ENCODE measurements at regions not wholly inside any gene's neighbourhood (a gene's known extent, or its start where the extent isn't known, plus 50 kb on each side); places are given as distances from the start of the nearest gene placed in this dataset.

GRCh38 chr7:31443457-31443856 is 70.4 kb upstream of the ITPRID1 start:
- peak; percentile 77 for TF ChIP-seq CTCF (IDR thresholded peaks at IDR 0.05; ENCODE audit: extremely low read depth, insufficient read depth, missing control alignments)
- peak; percentile 31 for DNase-seq (ENCODE audit: low spot score)
- in situ Hi-C loops (cut with MboI; ENCODE audit: low pct_unique_long_range_greater_than_20kb, low sequenced_read_pairs, unreplicated experiment) = loop anchor here (25.0 kb wide), 1 partner anchor 294 kb away; no protein-coding TSS in a partner anchor

GRCh38 chr7:31444196-31444595 is 69.7 kb upstream of the ITPRID1 start:
- in situ Hi-C loops (cut with MboI; ENCODE audit: low pct_unique_long_range_greater_than_20kb, low sequenced_read_pairs, unreplicated experiment) = loop anchor here (25.0 kb wide), 1 partner anchor 293 kb away; no protein-coding TSS in a partner anchor
- no peak for TF ChIP-seq CTCF (IDR thresholded peaks at IDR 0.05; ENCODE audit: extremely low read depth, insufficient read depth, missing control alignments)
- no peak for DNase-seq (ENCODE audit: low spot score)

- no peak for DNase-seq (ENCODE audit: low spot score)
- in situ Hi-C loops (cut with MboI; ENCODE audit: low pct_unique_long_range_greater_than_20kb, low sequenced_read_pairs, unreplicated experiment) = loop anchor here (25.0 kb wide), 1 partner anchor 291 kb away; no protein-coding TSS in a partner anchor
- no peak for TF ChIP-seq CTCF (IDR thresholded peaks at IDR 0.05; ENCODE audit: extremely low read depth, insufficient read depth, missing control alignments)
These were observed 68.1 kb upstream of the ITPRID1 start for GRCh38 chr7:31445686-31446355.

GRCh38 chr7:31448649-31449048 is 65.2 kb upstream of the ITPRID1 start:
- in situ Hi-C loops (cut with MboI; ENCODE audit: low pct_unique_long_range_greater_than_20kb, low sequenced_read_pairs, unreplicated experiment) = loop anchor here (25.0 kb wide), 1 partner anchor 289 kb away; no protein-coding TSS in a partner anchor
- TF ChIP-seq CTCF (IDR thresholded peaks at IDR 0.05; ENCODE audit: extremely low read depth, insufficient read depth, missing control alignments) = no peak
- no peak for DNase-seq (ENCODE audit: low spot score)

- no peak for TF ChIP-seq CTCF (IDR thresholded peaks at IDR 0.05; ENCODE audit: extremely low read depth, insufficient read depth, missing control alignments)
- no peak for DNase-seq (ENCODE audit: low spot score)
- in situ Hi-C loops (cut with MboI; ENCODE audit: low pct_unique_long_range_greater_than_20kb, low sequenced_read_pairs, unreplicated experiment) = no loop called here
These were observed 58.0 kb upstream of the ITPRID1 start for GRCh38 chr7:31455844-31456243.

- no peak for DNase-seq (ENCODE audit: low spot score)
- in situ Hi-C loops (cut with MboI; ENCODE audit: low pct_unique_long_range_greater_than_20kb, low sequenced_read_pairs, unreplicated experiment) = no loop called here
These were observed 57.1 kb upstream of the ITPRID1 start for GRCh38 chr7:31456646-31457368.

More at GRCh38 chr7:31456646-31457368, 57.1 kb upstream of the ITPRID1 start:
- TF ChIP-seq CTCF (IDR thresholded peaks at IDR 0.05; ENCODE audit: extremely low read depth, insufficient read depth, missing control alignments) = no peak
